ENCODE measurements at regions not wholly inside any gene's neighbourhood (a gene's known extent, or its start where the extent isn't known, plus 50 kb on each side); places are given as distances from the start of the nearest gene placed in this dataset.

GRCh38 chr1:95778217-95778616 is 544.2 kb downstream of the RWDD3 start:
- TF ChIP-seq POLR2A (IDR thresholded peaks at IDR 0.05) = no peak
- TF ChIP-seq, protein P1, sequence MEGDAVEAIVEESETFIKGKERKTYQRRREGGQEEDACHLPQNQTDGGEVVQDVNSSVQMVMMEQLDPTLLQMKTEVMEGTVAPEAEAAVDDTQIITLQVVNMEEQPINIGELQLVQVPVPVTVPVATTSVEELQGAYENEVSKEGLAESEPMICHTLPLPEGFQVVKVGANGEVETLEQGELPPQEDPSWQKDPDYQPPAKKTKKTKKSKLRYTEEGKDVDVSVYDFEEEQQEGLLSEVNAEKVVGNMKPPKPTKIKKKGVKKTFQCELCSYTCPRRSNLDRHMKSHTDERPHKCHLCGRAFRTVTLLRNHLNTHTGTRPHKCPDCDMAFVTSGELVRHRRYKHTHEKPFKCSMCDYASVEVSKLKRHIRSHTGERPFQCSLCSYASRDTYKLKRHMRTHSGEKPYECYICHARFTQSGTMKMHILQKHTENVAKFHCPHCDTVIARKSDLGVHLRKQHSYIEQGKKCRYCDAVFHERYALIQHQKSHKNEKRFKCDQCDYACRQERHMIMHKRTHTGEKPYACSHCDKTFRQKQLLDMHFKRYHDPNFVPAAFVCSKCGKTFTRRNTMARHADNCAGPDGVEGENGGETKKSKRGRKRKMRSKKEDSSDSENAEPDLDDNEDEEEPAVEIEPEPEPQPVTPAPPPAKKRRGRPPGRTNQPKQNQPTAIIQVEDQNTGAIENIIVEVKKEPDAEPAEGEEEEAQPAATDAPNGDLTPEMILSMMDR (IDR thresholded peaks at IDR 0.05) = no peak
